ENCODE measurements at regions not wholly inside any gene's neighbourhood (a gene's known extent, or its start where the extent isn't known, plus 50 kb on each side); places are given as distances from the start of the nearest gene placed in this dataset.

- no peak for TF ChIP-seq CTCF (IDR thresholded peaks at IDR 0.05)
- TF ChIP-seq POLR2A (IDR thresholded peaks at IDR 0.05): no peak
Measured at GRCh38 chr3:966341-966740, 126.5 kb upstream of the CNTN6 start.

All from right lobe of liver (tissue), 4 donors.